ENCODE measurements at regions not wholly inside any gene's neighbourhood (a gene's known extent, or its start where the extent isn't known, plus 50 kb on each side); places are given as distances from the start of the nearest gene placed in this dataset.

DNA sequence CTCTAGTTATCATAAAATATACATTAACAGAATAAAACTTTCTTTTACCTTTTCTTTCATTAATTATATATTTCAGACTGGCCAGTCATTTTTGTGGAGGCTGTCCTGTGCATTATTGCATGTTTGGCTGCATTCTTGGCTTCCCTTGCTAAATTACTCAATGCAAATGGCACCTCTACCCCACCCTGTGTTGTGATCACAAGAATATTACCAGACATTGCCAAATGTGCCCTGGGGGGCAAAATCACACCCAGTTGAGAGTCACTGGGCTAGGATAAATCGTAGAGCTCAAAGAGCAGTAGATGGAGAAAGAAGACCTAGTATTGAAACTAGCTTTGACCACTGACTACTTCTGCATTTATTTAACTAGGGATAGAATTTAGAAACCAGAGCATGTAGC, 1257.8 kb upstream of the TENM4 start:
- no peak for FAIRE-seq
- CTCF ChIA-PET: interaction anchor here (0.8 kb wide), 1 partner anchor 264 kb away, joined by 3 read pairs; no protein-coding TSS in a partner anchor

More for the DNA sequence above, 1257.8 kb upstream of the TENM4 start:
- no peak overlapping the region for H3K4me3 ChIP-seq
- no peak overlapping the region for H3K27ac ChIP-seq (ENCODE audit: control insufficient read depth, insufficient read depth)
- ChIA-PET POLR2A (no interaction called here), RAD21 (ENCODE audit: unreplicated experiment) (no interaction called here), SMC1A (ENCODE audit: uncharacterized antibody, unreplicated experiment) (no interaction called here)
- no peaks in the 10 kb centered on the region for H3K79me2 ChIP-seq (ENCODE audit: control insufficient read depth, insufficient read depth, low read length)
- H3K9ac ChIP-seq (ENCODE audit: control insufficient read depth, insufficient read depth, low read length): no peak overlapping the region
- no TSS peak for BruUV-seq (replicated peaks)
- DNase-seq (ENCODE audit: low read depth, low spot score): no peak
- no peak overlapping the region for H3K4me2 ChIP-seq (ENCODE audit: control insufficient read depth, insufficient read depth)
- H2AFZ ChIP-seq (ENCODE audit: control insufficient read depth, low read depth, low read length): no peak overlapping the region
- intact Hi-C loops (cut with micrococcal nuclease; ENCODE audit: unreplicated experiment): no loop called here
- TF ChIP-seq BCL11A (IDR thresholded peaks at IDR 0.05; ENCODE audit: low read depth, low read length) (no peak), HDAC2 (IDR thresholded peaks at IDR 0.05) (no peak), GABPA (IDR thresholded peaks at IDR 0.05; ENCODE audit: low read depth) (no peak), CHD4 (IDR thresholded peaks at IDR 0.05) (no peak), E2F8 (IDR thresholded peaks at IDR 0.05; ENCODE audit: low read depth, partially characterized antibody) (no peak), MEF2A (IDR thresholded peaks at IDR 0.05; ENCODE audit: insufficient read depth, low read depth, low read length) (no peak), TBL1XR1 (IDR thresholded peaks at IDR 0.05; ENCODE audit: low read depth, low read length) (no peak), NFXL1 (IDR thresholded peaks at IDR 0.05; ENCODE audit: borderline replicate concordance) (no peak), NBN (IDR thresholded peaks at IDR 0.05) (no peak), SP1 (IDR thresholded peaks at IDR 0.05; ENCODE audit: low read depth, low read length) (no peak)
- TF ChIP-seq, protein P1, sequence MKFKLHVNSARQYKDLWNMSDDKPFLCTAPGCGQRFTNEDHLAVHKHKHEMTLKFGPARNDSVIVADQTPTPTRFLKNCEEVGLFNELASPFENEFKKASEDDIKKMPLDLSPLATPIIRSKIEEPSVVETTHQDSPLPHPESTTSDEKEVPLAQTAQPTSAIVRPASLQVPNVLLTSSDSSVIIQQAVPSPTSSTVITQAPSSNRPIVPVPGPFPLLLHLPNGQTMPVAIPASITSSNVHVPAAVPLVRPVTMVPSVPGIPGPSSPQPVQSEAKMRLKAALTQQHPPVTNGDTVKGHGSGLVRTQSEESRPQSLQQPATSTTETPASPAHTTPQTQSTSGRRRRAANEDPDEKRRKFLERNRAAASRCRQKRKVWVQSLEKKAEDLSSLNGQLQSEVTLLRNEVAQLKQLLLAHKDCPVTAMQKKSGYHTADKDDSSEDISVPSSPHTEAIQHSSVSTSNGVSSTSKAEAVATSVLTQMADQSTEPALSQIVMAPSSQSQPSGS (IDR thresholded peaks at IDR 0.05; ENCODE audit: low read length): no peak
- TF ChIP-seq, protein P2, sequence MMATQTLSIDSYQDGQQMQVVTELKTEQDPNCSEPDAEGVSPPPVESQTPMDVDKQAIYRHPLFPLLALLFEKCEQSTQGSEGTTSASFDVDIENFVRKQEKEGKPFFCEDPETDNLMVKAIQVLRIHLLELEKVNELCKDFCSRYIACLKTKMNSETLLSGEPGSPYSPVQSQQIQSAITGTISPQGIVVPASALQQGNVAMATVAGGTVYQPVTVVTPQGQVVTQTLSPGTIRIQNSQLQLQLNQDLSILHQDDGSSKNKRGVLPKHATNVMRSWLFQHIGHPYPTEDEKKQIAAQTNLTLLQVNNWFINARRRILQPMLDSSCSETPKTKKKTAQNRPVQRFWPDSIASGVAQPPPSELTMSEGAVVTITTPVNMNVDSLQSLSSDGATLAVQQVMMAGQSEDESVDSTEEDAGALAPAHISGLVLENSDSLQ (IDR thresholded peaks at IDR 0.05): no peak
- no peaks in the 10 kb centered on the region for H3K4me1 ChIP-seq (ENCODE audit: control insufficient read depth, insufficient read depth, low read length)
- no peaks in the 10 kb centered on the region for H3K27me3 ChIP-seq (replicated peaks in 1 of 2; ENCODE audit: control insufficient read depth in 2 of 2, insufficient read depth in 2 of 2, low read length in 1 of 2)
- no peak for ATAC-seq
- WGBS (ENCODE audit: insufficient coverage, insufficient replicate concordance, low lambda C conversion rate, missing lambda C conversion rate): 7% methylated on average over 1 of the region's 1 CpG
- no peaks in the 10 kb centered on the region for H3K36me3 ChIP-seq (ENCODE audit: control insufficient read depth in 2 of 2, insufficient read depth in 2 of 2, low read length in 1 of 2)
- no peaks in the 10 kb centered on the region for H3K9me3 ChIP-seq (replicated peaks; ENCODE audit: control insufficient read depth, insufficient read depth, low read length)
- H4K20me1 ChIP-seq (ENCODE audit: control insufficient read depth, insufficient read depth): no peaks in the 10 kb centered on the region
- in situ Hi-C loops (cut with MboI): no loop called here
